Chondrocyte (in vitro differentiated cells): ENCODE measurements at regions not wholly inside any gene's neighbourhood (a gene's known extent, or its start where the extent isn't known, plus 50 kb on each side); places are given as distances from the start of the nearest gene placed in this dataset.

Source experiments
- DNase-seq: peaks from one replicate; pipeline ENCODE4 v3.0.0; 2021; ENCODE audit warnings: mixed read lengths, low spot score
- H3K27ac Mint-ChIP-seq: one replicate; pipeline ENCODE4 v1.8.0; 2021; ENCODE audit warnings: mild to moderate bottlenecking, moderate library complexity, mixed read lengths; ENCODE audit not compliant: unreplicated experiment
- H3K27me3 Mint-ChIP-seq: 2 replicates; pipeline ENCODE4 v1.8.0; 2021; ENCODE audit warnings: low read depth, mixed read lengths
- H3K36me3 Mint-ChIP-seq: 2 replicates; pipeline ENCODE4 v1.8.0; 2021; ENCODE audit warnings: low read depth, mixed read lengths
- H3K4me1 Mint-ChIP-seq: 2 replicates; pipeline ENCODE4 v1.8.0; 2021; ENCODE audit warnings: low read depth, mild to moderate bottlenecking, mixed read lengths
- H3K4me3 Mint-ChIP-seq: one replicate; pipeline ENCODE4 v1.8.0; 2021; ENCODE audit warnings: mild to moderate bottlenecking, moderate library complexity, mixed read lengths; ENCODE audit not compliant: unreplicated experiment
- H3K9me3 Mint-ChIP-seq: 2 replicates; pipeline ENCODE4 v1.8.0; 2021; ENCODE audit warnings: low read depth, mixed read lengths
- CTCF ChIP-seq: fragments of 200-600 bp; sonication (generic); IDR thresholded peaks from 2 replicates; pipeline ENCODE4 v1.5.0; 2021; ENCODE audit warnings: antibody characterized with exemption, mild to moderate bottlenecking, moderate library complexity

- H3K36me3 Mint-ChIP-seq = no peaks in the 10 kb centered on the region
Measured at GRCh38 chr1:191099696-191100095, 622.0 kb upstream of the BRINP3 start.

GRCh38 chr1:191101960-191102359, 624.3 kb upstream of the BRINP3 start:
- H3K36me3 Mint-ChIP-seq = no peaks in the 10 kb centered on the region
- H3K27me3 Mint-ChIP-seq = no peaks in the 10 kb centered on the region
- H3K9me3 Mint-ChIP-seq = peaks cover 2% of the 10 kb centered on the region
- H3K4me1 Mint-ChIP-seq = no peaks in the 10 kb centered on the region
- no peak overlapping the region for H3K27ac Mint-ChIP-seq
- no peak for DNase-seq
- TF ChIP-seq CTCF = no peak
- H3K4me3 Mint-ChIP-seq = no peak overlapping the region

More at GRCh38 chr1:191099696-191100095, 622.0 kb upstream of the BRINP3 start:
- H3K27me3 Mint-ChIP-seq = no peaks in the 10 kb centered on the region
- TF ChIP-seq CTCF = no peak
- no peaks in the 10 kb centered on the region for H3K4me1 Mint-ChIP-seq
- H3K4me3 Mint-ChIP-seq = no peak overlapping the region
- no peak overlapping the region for H3K27ac Mint-ChIP-seq
- H3K9me3 Mint-ChIP-seq = no peaks in the 10 kb centered on the region
- no peak for DNase-seq

- Mint-ChIP-seq H3K4me3 (no peak overlapping the region), H3K9me3 (peaks cover 12% of the 10 kb centered on the region), H3K4me1 (no peaks in the 10 kb centered on the region), H3K36me3 (peaks cover 2% of the 10 kb centered on the region), H3K27ac (no peak overlapping the region), H3K27me3 (peaks cover 9% of the 10 kb centered on the region)
- TF ChIP-seq CTCF = no peak
- DNase-seq = peak; percentile 65
Measured at GRCh38 chr1:191125950-191126349, 648.3 kb upstream of the BRINP3 start.

GRCh38 chr1:191134796-191135195, 657.1 kb upstream of the BRINP3 start:
- Mint-ChIP-seq H3K4me1 (no peaks in the 10 kb centered on the region), H3K27ac (no peak overlapping the region), H3K4me3 (no peak overlapping the region), H3K9me3 (no peaks in the 10 kb centered on the region), H3K36me3 (no peaks in the 10 kb centered on the region), H3K27me3 (peaks cover 9% of the 10 kb centered on the region)
- no peak for TF ChIP-seq CTCF
- no peak for DNase-seq

- Mint-ChIP-seq H3K27ac (no peak overlapping the region), H3K4me1 (no peaks in the 10 kb centered on the region), H3K27me3 (no peaks in the 10 kb centered on the region), H3K36me3 (no peaks in the 10 kb centered on the region), H3K9me3 (no peaks in the 10 kb centered on the region), H3K4me3 (no peak overlapping the region)
- TF ChIP-seq CTCF = no peak
- no peak for DNase-seq
Measured at GRCh38 chr1:191140038-191140437, 662.4 kb upstream of the BRINP3 start.
